ENCODE measurements at regions not wholly inside any gene's neighbourhood (a gene's known extent, or its start where the extent isn't known, plus 50 kb on each side); places are given as distances from the start of the nearest gene placed in this dataset.
A peak's percentile ranks its signal among the peaks of the same experiment; 100 is the strongest.
"Not testable (repeated sequence)": the region's sequence is repeated elsewhere in the genome, so short reads cannot be mapped to it uniquely, and the experiment has no call there.

DNA sequence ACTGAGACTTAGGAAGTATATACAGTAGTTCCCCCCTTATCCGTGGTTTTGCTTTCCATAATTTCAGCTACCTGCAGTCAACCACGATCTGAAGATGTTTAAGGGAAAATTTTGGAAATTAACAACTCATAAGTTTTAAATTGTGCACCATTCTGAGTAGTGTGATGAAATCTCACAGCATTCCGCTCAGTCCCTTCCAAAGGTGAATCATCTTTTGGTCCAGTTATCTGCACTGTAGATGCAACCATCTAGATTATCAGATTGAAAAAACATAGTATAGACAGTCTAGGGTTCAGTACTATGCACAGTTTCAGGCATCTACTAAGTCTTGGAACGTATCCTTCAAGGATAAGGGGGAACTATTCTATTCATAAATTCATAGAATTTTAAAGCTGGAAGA, 109.0 kb downstream of the ANXA3 start:
- H3K9me3 ChIP-seq (ENCODE audit: control insufficient read depth, low read depth, low read length) = no peaks in the 10 kb centered on the region
- H3K27ac ChIP-seq (ENCODE audit: low read length) = no peak overlapping the region
- DNase-seq = no peak
- no peak overlapping the region for H3K4me3 ChIP-seq (ENCODE audit: low read length)
- 100% methylated on average over 1 of the region's 4 CpGs for WGBS (ENCODE audit: insufficient coverage, low lambda C conversion rate)
- H3K36me3 ChIP-seq (ENCODE audit: control insufficient read depth, insufficient read depth, low read length) = no peaks in the 10 kb centered on the region
- H3K27me3 ChIP-seq (ENCODE audit: control insufficient read depth, insufficient read depth, low read length) = no peaks in the 10 kb centered on the region
- H3K4me1 ChIP-seq (ENCODE audit: control insufficient read depth, insufficient read depth, low read length) = peaks cover 30% of the 10 kb centered on the region

DNA sequence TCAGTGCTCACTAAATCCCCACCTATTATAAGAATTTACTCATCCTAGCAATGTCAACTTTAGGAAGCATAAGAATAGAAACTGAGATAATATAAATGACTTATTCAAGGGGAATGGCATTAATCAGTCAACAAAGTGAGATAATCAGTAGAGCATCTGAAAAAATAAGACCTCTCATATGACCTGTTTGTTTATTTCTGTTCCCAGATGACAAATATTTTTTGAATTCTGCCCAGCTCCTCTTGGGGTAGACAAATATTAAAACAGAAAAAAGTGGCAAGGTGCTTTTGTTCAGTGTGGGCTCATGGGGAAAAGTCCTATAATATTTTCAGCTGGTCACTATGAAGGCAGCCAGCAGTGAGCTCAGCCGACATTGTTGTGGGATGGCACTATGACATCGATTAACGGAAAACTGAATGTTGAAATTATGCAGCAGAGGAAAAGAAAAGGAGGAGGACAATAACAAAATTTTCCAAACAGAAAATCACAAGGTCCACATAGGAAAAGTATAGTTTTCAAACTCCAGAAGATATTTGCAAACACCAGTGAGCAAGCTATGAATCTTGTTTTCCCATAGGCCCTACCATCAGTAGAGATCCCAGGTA, 109.6 kb downstream of the ANXA3 start:
- no peak overlapping the region for H3K4me3 ChIP-seq (ENCODE audit: low read length)
- no peaks in the 10 kb centered on the region for H3K36me3 ChIP-seq (ENCODE audit: control insufficient read depth, insufficient read depth, low read length)
- H3K4me1 ChIP-seq (ENCODE audit: control insufficient read depth, insufficient read depth, low read length) = peaks cover 33% of the 10 kb centered on the region
- H3K9me3 ChIP-seq (ENCODE audit: control insufficient read depth, low read depth, low read length) = no peaks in the 10 kb centered on the region
- no peaks in the 10 kb centered on the region for H3K27me3 ChIP-seq (ENCODE audit: control insufficient read depth, insufficient read depth, low read length)
- peak overlapping the region; percentile 90 for H3K27ac ChIP-seq (ENCODE audit: low read length)
- no peak for DNase-seq
- WGBS (ENCODE audit: insufficient coverage, low lambda C conversion rate) = no CpG with 5 or more reads among the region's 3 CpGs

DNA sequence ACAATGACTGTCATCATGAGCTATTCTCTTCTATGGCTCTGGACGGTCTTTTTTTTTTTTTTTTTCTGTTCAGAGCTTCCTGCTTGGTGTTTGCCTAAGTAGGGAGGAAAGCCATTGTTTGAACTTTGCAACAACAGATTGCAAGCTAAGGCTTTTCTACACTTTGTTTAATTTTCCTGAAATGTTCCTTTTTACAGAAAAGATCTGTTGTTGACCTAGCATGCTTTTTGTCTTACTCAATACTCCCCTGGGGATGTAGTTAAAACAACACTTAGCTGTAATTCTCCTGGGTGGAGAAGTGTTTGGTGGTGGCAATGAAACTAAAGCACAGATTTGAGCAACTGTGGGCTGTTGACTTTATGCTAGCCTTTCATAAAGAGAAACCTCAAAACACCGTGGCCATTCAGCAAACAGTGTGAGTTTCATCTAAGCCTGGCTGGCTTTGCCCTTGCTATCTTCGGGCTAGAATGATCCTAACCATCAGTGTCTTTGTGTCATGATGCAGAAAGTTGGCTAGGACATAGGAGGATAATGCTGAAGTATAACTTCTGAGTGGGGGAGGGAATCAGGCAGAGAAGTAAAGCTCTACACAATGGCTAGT, 110.5 kb downstream of the ANXA3 start:
- no CpG with 5 or more reads among the region's 3 CpGs for WGBS (ENCODE audit: insufficient coverage, low lambda C conversion rate)
- Histone ChIP-seq H3K27ac (ENCODE audit: low read length) (peak overlapping the region; percentile 90), H3K4me1 (ENCODE audit: control insufficient read depth, insufficient read depth, low read length) (peaks cover 36% of the 10 kb centered on the region), H3K27me3 (ENCODE audit: control insufficient read depth, insufficient read depth, low read length) (no peaks in the 10 kb centered on the region), H3K9me3 (ENCODE audit: control insufficient read depth, low read depth, low read length) (no peaks in the 10 kb centered on the region), H3K4me3 (ENCODE audit: low read length) (no peak overlapping the region), H3K36me3 (ENCODE audit: control insufficient read depth, insufficient read depth, low read length) (no peaks in the 10 kb centered on the region)
- peak; percentile 39 to 80 for DNase-seq

DNA sequence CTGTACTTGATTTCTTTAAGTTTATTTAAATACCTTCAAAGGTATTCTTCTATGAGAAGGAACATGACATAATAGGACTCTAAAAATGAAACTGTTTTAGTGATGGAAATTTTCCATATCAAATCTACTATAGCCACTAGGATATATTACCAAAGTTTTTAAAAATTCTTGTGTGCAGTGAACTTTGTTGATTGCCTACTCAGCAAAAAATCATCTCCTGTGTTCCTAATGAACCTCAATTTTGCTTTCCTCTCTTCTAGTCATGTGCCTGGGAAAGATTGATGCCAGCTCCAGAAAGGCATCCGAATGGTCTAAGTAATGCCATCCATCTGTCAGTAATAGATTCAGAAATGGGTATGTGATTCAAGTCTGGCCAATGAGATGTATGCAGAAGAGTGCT, 111.1 kb downstream of the ANXA3 start:
- no peaks in the 10 kb centered on the region for H3K9me3 ChIP-seq (ENCODE audit: control insufficient read depth, low read depth, low read length)
- WGBS (ENCODE audit: insufficient coverage, low lambda C conversion rate) = no CpG with 5 or more reads among the region's 1 CpG
- H3K27me3 ChIP-seq (ENCODE audit: control insufficient read depth, insufficient read depth, low read length) = no peaks in the 10 kb centered on the region
- DNase-seq = no peak
- H3K4me3 ChIP-seq (ENCODE audit: low read length) = no peak overlapping the region
- peaks cover 36% of the 10 kb centered on the region for H3K4me1 ChIP-seq (ENCODE audit: control insufficient read depth, insufficient read depth, low read length)
- H3K27ac ChIP-seq (ENCODE audit: low read length) = peak overlapping the region; percentile 90
- no peaks in the 10 kb centered on the region for H3K36me3 ChIP-seq (ENCODE audit: control insufficient read depth, insufficient read depth, low read length)

DNA sequence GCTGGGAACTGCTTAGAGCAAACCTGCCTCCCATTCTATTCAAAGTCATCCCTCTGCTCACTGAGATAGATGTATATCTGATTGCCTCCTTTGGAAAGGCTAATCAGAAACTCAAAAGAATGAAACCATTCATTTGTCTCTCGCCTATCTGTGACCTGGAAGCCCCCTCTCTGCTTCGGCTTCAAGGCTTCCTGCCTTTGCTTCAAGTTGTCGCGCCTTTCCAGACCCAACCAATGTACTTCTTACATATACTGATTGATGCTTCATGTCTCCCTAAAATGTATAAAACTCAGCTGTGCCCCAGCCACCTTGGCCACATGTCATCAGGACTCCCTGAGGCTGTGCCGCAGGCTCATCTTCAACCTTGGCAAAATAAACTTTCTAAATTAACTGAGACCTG, 111.9 kb upstream of the BMP2K start:
- H3K4me1 ChIP-seq (ENCODE audit: control insufficient read depth, insufficient read depth, low read length) = peaks cover 36% of the 10 kb centered on the region
- H3K27me3 ChIP-seq (ENCODE audit: control insufficient read depth, insufficient read depth, low read length); H3K9me3 ChIP-seq (ENCODE audit: control insufficient read depth, low read depth, low read length); H3K4me3 ChIP-seq (ENCODE audit: low read length); DNase-seq; H3K36me3 ChIP-seq (ENCODE audit: control insufficient read depth, insufficient read depth, low read length): not testable (repeated sequence)
- H3K27ac ChIP-seq (ENCODE audit: low read length) = peak overlapping the region; percentile 67
- WGBS (ENCODE audit: insufficient coverage, low lambda C conversion rate) = no CpG with 5 or more reads among the region's 5 CpGs

DNA sequence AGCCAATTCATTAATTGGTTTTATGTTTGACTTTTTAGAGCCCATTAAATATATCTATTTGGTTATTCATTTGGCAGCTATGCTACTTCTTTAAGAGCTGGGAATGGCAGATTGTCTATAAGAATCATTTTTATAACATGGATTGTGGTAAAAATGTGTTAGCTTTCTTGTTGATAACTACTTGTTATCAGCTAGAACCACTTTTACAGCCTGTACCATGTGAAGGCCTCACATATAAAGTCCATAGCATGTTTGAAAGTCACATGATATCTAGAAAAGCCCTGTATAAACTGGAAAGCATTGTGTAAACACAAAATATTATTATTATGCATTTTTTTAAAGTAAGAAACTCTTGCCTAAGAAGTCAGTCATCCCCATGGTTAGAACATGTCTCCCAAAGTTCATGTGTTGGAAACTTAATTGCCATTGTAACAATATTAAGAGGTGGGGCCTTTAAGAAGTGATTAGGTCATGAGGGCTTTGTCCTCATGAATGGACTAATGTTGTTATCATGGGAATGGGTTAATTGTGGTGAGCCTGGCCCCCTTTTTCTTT, 110.9 kb upstream of the BMP2K start:
- no peaks in the 10 kb centered on the region for H3K9me3 ChIP-seq (ENCODE audit: control insufficient read depth, low read depth, low read length)
- peaks cover 40% of the 10 kb centered on the region for H3K4me1 ChIP-seq (ENCODE audit: control insufficient read depth, insufficient read depth, low read length)
- no peak overlapping the region for H3K4me3 ChIP-seq (ENCODE audit: low read length)
- no peaks in the 10 kb centered on the region for H3K36me3 ChIP-seq (ENCODE audit: control insufficient read depth, insufficient read depth, low read length)
- H3K27ac ChIP-seq (ENCODE audit: low read length) = peak overlapping the region; percentile 67
- peak; percentile 67 to 85 for DNase-seq
- H3K27me3 ChIP-seq (ENCODE audit: control insufficient read depth, insufficient read depth, low read length) = no peaks in the 10 kb centered on the region

DNA sequence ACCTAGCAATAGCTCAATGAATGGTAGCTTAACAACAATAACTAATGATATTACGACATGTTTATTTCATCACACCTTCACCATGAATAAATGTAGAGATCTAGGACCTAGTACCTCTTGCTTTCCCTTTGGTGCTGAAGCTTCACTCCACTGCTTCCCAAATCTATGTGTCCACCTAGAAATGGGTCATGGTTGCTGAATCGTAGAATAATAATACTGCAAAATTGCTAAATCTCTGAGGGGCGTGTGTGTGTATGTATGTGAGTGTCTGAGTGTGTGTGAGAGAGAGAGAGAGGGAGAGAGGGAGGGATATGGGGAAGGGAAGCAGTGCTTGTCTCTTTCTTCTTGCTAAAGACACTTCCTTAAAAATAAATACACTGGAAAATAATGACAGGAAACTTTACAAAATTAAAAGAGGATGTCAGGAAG, 109.3 kb upstream of the BMP2K start:
- no peak overlapping the region for H3K4me3 ChIP-seq (ENCODE audit: low read length)
- no peaks in the 10 kb centered on the region for H3K27me3 ChIP-seq (ENCODE audit: control insufficient read depth, insufficient read depth, low read length)
- no peaks in the 10 kb centered on the region for H3K36me3 ChIP-seq (ENCODE audit: control insufficient read depth, insufficient read depth, low read length)
- peak overlapping the region; percentile 35 for H3K27ac ChIP-seq (ENCODE audit: low read length)
- peak in 1 of 2 donors; percentile 44 for DNase-seq
- no peaks in the 10 kb centered on the region for H3K9me3 ChIP-seq (ENCODE audit: control insufficient read depth, low read depth, low read length)
- WGBS (ENCODE audit: insufficient coverage, low lambda C conversion rate) = 80% methylated on average over 1 of the region's 3 CpGs
- peaks cover 45% of the 10 kb centered on the region for H3K4me1 ChIP-seq (ENCODE audit: control insufficient read depth, insufficient read depth, low read length)

DNA sequence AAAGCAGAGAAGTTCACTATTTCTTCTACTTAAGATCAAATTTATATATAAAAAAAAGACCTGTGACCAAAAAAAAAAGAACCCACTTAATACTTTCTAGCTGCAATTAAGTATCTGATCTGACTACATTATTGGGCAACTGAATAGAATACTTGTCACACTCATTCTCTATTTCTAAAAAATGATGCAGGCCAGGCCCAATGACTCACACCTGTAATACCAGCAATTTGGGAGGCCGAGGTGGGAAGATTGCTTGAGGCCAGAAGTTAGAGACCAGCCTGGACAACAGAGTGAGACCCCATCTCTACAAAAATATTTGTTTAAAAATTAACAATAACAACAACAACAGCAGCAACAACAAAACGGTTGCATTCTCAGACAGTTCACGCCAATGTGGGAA, 108.8 kb upstream of the BMP2K start:
- 100% methylated on average over 2 of the region's 3 CpGs for WGBS (ENCODE audit: insufficient coverage, low lambda C conversion rate)
- Histone ChIP-seq H3K4me3 (ENCODE audit: low read length) (no peak overlapping the region), H3K4me1 (ENCODE audit: control insufficient read depth, insufficient read depth, low read length) (peaks cover 45% of the 10 kb centered on the region), H3K36me3 (ENCODE audit: control insufficient read depth, insufficient read depth, low read length) (no peaks in the 10 kb centered on the region), H3K27ac (ENCODE audit: low read length) (no peak overlapping the region), H3K9me3 (ENCODE audit: control insufficient read depth, low read depth, low read length) (no peaks in the 10 kb centered on the region), H3K27me3 (ENCODE audit: control insufficient read depth, insufficient read depth, low read length) (no peaks in the 10 kb centered on the region)
- no peak for DNase-seq

DNA sequence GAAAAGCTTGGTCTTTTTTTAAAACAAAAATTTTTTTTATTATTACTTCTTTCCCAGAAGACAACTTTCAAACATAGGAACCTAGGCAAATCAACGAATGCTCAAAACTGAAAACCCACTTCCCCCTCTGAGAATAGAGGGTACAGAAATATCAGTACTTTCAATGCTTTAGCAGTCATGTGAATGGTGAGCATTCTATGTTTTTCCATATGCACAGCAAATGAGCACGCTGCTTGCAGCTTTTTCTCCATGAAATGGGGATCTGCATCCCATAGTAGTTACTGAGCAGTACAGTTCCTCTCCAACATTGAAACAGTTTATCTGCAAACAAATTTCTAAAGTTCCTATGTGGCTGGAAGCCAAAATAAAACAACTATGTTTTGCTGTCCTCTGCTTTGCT, 108.4 kb upstream of the BMP2K start:
- H3K27me3 ChIP-seq (ENCODE audit: control insufficient read depth, insufficient read depth, low read length) = no peaks in the 10 kb centered on the region
- no peaks in the 10 kb centered on the region for H3K36me3 ChIP-seq (ENCODE audit: control insufficient read depth, insufficient read depth, low read length)
- no peak for DNase-seq
- no CpG with 5 or more reads among the region's 2 CpGs for WGBS (ENCODE audit: insufficient coverage, low lambda C conversion rate)
- H3K9me3 ChIP-seq (ENCODE audit: control insufficient read depth, low read depth, low read length) = no peaks in the 10 kb centered on the region
- H3K4me3 ChIP-seq (ENCODE audit: low read length) = no peak overlapping the region
- H3K27ac ChIP-seq (ENCODE audit: low read length) = no peak overlapping the region
- H3K4me1 ChIP-seq (ENCODE audit: control insufficient read depth, insufficient read depth, low read length) = peaks cover 47% of the 10 kb centered on the region

DNA sequence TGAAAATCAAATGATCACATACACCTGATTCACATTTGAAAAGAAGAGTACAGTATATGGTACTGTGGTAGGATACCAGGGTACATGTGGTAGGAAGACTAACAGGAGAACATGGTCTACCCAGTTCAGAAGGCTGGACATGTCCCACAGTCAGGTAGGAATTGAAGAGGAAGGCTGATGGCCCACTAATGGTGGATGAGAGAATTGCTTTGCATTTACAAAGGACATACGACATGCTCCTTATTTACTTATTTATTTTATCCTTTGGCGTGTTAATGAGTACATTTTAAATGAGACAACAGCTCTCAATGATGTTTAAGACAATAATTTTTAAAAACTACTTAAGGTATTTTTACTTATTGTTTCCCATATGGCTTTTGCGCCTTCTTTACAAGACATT, 106.7 kb upstream of the BMP2K start:
- Histone ChIP-seq H3K9me3 (ENCODE audit: control insufficient read depth, low read depth, low read length) (no peaks in the 10 kb centered on the region), H3K4me3 (ENCODE audit: low read length) (no peak overlapping the region), H3K27ac (ENCODE audit: low read length) (no peak overlapping the region), H3K27me3 (ENCODE audit: control insufficient read depth, insufficient read depth, low read length) (no peaks in the 10 kb centered on the region), H3K4me1 (ENCODE audit: control insufficient read depth, insufficient read depth, low read length) (peaks cover 47% of the 10 kb centered on the region), H3K36me3 (ENCODE audit: control insufficient read depth, insufficient read depth, low read length) (no peaks in the 10 kb centered on the region)
- no peak for DNase-seq
- WGBS (ENCODE audit: insufficient coverage, low lambda C conversion rate) = 87% methylated on average over 3 of the region's 3 CpGs
